GM12878 (cell line): ENCODE measurements at regions not wholly inside any gene's neighbourhood (a gene's known extent, or its start where the extent isn't known, plus 50 kb on each side); places are given as distances from the start of the nearest gene placed in this dataset.
"Not testable (repeated sequence)": the region's sequence is repeated elsewhere in the genome, so short reads cannot be mapped to it uniquely, and the experiment has no call there.

Source experiments
- ATAC-seq: fragments of 200-7000 bp; cut with Tn5 transposase; 3 replicates; pipeline ENCODE4 v1.9.1; 2020; ENCODE audit warnings: mild to moderate bottlenecking, moderate library complexity
- BruUV-seq: library from RNA; stranded (reverse); fragments of 400-500 nt; replicated peaks from 2 replicates; lab custom pipeline; 2021; lab: Mats Ljungman, UMichigan
- CTCF ChIA-PET: fragments of 300-600 bp; sonication (Branson Sonifier 250); formaldehyde crosslinking; extraction: SDS; loops from one replicate; lab custom pipeline; 2021; ENCODE audit warnings: inconsistent platforms; lab: Yijun Ruan, JAX
- POLR2A ChIA-PET: fragments of 350-600 bp; formaldehyde crosslinking; extraction: SDS; loops from one replicate; lab custom pipeline; 2021; ENCODE audit warnings: inconsistent platforms; lab: Charles Lee
- RAD21 ChIA-PET: fragments of 300-600 bp; sonication (Branson Sonifier 250); formaldehyde crosslinking; loops from one replicate; lab custom pipeline; 2023; ENCODE audit warnings: antibody characterized with exemption; ENCODE audit not compliant: unreplicated experiment; lab: Charles Lee
- SMC1A ChIA-PET: fragments of 300-600 bp; sonication (Branson Sonifier 250); formaldehyde crosslinking; loops from one replicate; lab custom pipeline; 2023; ENCODE audit not compliant: unreplicated experiment, uncharacterized antibody; lab: Charles Lee
- DNase-seq: peaks from one replicate; pipeline ENCODE4 v3.0.0-alpha.2; 2011; ENCODE audit warnings: low read depth, low spot score
- FAIRE-seq: peaks from 3 replicates; lab custom pipeline; 2011; peaks lifted over from hg19 to GRCh38; lab: Jason Lieb, UNC
- H2AFZ ChIP-seq: 2 replicates; pipeline ENCODE4 v1.6.0; 2011; ENCODE audit warnings: low read depth, low read length, control low read depth; ENCODE audit not compliant: control insufficient read depth
- H3K27ac ChIP-seq: 2 replicates; pipeline ENCODE4 v1.5.1; 2011; ENCODE audit warnings: control low read depth; ENCODE audit not compliant: control insufficient read depth, insufficient read depth
- H3K27me3 ChIP-seq, 2 experiments: replicated peaks in 1 of 2; 2 replicates each; pipeline versions ENCODE4 v1.6.0 to v1.6.1; 2011; ENCODE audit warnings: low read length in 1 of 2; ENCODE audit not compliant: control insufficient read depth in 2 of 2, insufficient read depth in 2 of 2
- H3K36me3 ChIP-seq, 2 experiments: 2 replicates each; pipeline ENCODE4 v1.5.1; 2011; ENCODE audit warnings: low read length in 1 of 2; ENCODE audit not compliant: control insufficient read depth in 2 of 2, insufficient read depth in 2 of 2
- H3K4me1 ChIP-seq: 2 replicates; pipeline ENCODE4 v1.6.1; 2011; ENCODE audit warnings: mild to moderate bottlenecking, low read length, moderate library complexity, mixed read lengths; ENCODE audit not compliant: control insufficient read depth, insufficient read depth
- H3K4me2 ChIP-seq: 2 replicates; pipeline ENCODE4 v1.6.0; 2011; ENCODE audit warnings: control low read depth; ENCODE audit not compliant: control insufficient read depth, insufficient read depth
- H3K4me3 ChIP-seq: fragments of 200-600 bp; sonication (generic); 2 replicates; pipeline ENCODE4 v1.5.1; 2016
- H3K79me2 ChIP-seq: 2 replicates; pipeline ENCODE4 v1.6.0; 2011; ENCODE audit warnings: low read length; ENCODE audit not compliant: control insufficient read depth, insufficient read depth
- H3K9ac ChIP-seq: 2 replicates; pipeline ENCODE4 v1.8.0; 2011; ENCODE audit warnings: low read length, control low read depth, mixed read lengths; ENCODE audit not compliant: control insufficient read depth, insufficient read depth
- H3K9me3 ChIP-seq: replicated peaks from 3 replicates; pipeline ENCODE4 v1.5.1; 2011; ENCODE audit warnings: mild to moderate bottlenecking, low read length; ENCODE audit not compliant: control insufficient read depth, insufficient read depth
- H4K20me1 ChIP-seq: 2 replicates; pipeline ENCODE4 v1.6.0; 2011; ENCODE audit not compliant: control insufficient read depth, insufficient read depth
- WGBS: methylation state at CpG from one replicate; pipeline ENCODE4 v1.1.6; 2016; ENCODE audit warnings: low lambda C conversion rate; ENCODE audit not compliant: insufficient replicate concordance, insufficient coverage; ENCODE audit errors: missing lambda C conversion rate; 5-methylcytosine and 5-hydroxymethylcytosine counted together
- in situ Hi-C: fragments of 300-500 bp; cut with MboI; formaldehyde crosslinking; loops from 9 replicates; pipeline ENCODE4 v1.14.3; 2018; ENCODE audit warnings: mixed read lengths
- intact Hi-C: fragments of 100-400 bp; cut with micrococcal nuclease; formaldehyde crosslinking; loops from one replicate; pipeline ENCODE4 v1.14.2; 2022; ENCODE audit not compliant: unreplicated experiment

DNA sequence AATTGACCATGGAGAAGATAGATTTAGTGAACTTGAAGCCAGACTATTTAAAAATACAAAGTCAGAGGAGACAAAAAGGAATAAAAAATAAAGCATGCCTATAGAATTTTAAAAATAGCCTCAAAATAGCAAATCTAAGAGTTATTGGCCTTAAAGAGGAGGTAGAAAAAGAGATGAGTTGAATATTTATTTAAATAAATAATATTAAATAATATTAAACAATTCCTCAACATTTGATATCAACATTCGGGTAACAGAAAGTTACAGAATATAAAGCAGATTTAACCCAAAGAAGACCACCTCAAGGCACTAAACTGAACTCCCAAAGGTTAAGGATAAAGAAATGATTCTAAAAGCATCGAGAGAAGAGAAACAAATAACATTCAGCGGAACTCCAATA lies 1627.4 kb downstream of the SPATA31A7 start:
- H3K27ac ChIP-seq, H3K36me3 ChIP-seq, H3K27me3 ChIP-seq, H3K4me1 ChIP-seq, H3K9me3 ChIP-seq, DNase-seq, H3K4me3 ChIP-seq, H3K79me2 ChIP-seq, BruUV-seq, SMC1A ChIA-PET, ATAC-seq, RAD21 ChIA-PET, in situ Hi-C loops, POLR2A ChIA-PET, H4K20me1 ChIP-seq, CTCF ChIA-PET, intact Hi-C loops, H2AFZ ChIP-seq, FAIRE-seq, H3K4me2 ChIP-seq, H3K9ac ChIP-seq: not testable (repeated sequence)
- 56% methylated on average over 2 of the region's 3 CpGs for WGBS

DNA sequence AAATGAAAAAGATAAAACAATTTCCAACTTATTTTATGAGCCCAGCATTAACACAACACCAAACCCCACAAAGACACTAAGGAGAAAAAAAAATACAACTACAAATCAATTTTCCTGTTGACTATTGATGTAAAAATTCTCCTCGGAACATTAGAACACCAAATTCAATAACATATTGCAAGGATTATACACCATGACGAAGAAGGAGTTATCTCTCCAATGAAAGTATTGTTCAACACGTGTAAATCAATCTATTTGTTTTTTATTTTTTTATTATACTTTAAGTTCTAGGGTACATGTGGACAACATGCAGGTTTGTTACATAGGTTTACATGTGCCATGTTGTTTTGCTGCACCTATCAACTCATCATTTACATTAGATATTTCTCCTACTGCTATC lies 1632.3 kb downstream of the SPATA31A7 start:
- not testable (repeated sequence) for ATAC-seq, FAIRE-seq
- 20% methylated on average over 3 of the region's 3 CpGs for WGBS

DNA sequence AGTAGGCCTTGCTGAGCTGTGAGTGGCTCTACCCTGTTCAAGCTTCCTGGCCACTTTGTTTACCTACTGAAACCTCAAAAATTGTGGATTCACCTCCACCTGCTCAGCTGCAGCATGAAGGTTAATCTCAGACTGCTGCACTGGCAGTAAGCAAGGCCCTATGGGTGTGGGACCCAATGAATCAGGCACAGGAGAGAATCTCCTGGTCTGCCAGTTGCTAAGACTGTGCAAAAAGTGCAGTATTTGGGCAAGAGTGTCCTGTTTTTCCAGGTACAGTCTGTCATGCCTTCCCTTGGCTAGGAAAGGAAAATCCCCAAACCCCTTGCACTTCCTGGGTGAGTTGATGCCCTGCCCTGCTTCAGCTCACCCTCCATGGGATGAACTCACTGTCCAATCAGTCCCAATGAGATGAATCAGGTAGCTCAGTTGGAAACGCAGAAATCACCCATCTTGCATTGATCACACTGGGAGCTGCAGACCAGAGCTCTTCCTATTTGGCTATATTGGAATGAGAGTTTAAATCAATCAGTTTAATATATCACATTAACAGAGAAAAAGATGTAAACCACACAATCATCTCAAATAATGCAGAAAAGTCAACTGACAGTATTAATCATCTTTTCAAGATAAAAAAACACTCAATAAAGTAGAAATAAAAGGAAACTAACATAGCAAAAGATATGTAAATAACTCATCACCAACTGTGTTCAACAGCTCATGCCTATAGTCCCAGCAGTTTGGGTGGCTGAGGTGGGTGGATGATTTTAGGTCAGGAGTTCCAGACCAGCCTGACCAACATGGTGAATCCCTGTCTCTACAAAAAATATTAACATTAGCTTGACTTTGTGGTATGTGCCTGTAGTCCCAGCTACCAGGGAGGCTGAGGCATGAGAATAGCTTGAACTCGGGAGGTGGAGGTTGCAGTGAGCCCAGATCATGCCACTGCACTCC lies 1638.4 kb downstream of the SPATA31A7 start:
- H3K27ac ChIP-seq, FAIRE-seq, H3K9me3 ChIP-seq, H3K36me3 ChIP-seq, ATAC-seq, CTCF ChIA-PET, H3K27me3 ChIP-seq, BruUV-seq, H3K79me2 ChIP-seq, intact Hi-C loops, H3K4me3 ChIP-seq, POLR2A ChIA-PET, H3K4me2 ChIP-seq, in situ Hi-C loops, H3K4me1 ChIP-seq, DNase-seq, H4K20me1 ChIP-seq, H2AFZ ChIP-seq, H3K9ac ChIP-seq, SMC1A ChIA-PET, RAD21 ChIA-PET: not testable (repeated sequence)
- 78% methylated on average over 2 of the region's 2 CpGs for WGBS

More for the DNA sequence above, 1632.3 kb downstream of the SPATA31A7 start:
- H3K9me3 ChIP-seq, BruUV-seq, H3K4me3 ChIP-seq, SMC1A ChIA-PET, H3K4me2 ChIP-seq, H3K4me1 ChIP-seq, RAD21 ChIA-PET, H3K36me3 ChIP-seq, in situ Hi-C loops, H2AFZ ChIP-seq, H3K79me2 ChIP-seq, DNase-seq, H4K20me1 ChIP-seq, CTCF ChIA-PET, H3K27me3 ChIP-seq, H3K27ac ChIP-seq, intact Hi-C loops, H3K9ac ChIP-seq, POLR2A ChIA-PET: not testable (repeated sequence)

DNA sequence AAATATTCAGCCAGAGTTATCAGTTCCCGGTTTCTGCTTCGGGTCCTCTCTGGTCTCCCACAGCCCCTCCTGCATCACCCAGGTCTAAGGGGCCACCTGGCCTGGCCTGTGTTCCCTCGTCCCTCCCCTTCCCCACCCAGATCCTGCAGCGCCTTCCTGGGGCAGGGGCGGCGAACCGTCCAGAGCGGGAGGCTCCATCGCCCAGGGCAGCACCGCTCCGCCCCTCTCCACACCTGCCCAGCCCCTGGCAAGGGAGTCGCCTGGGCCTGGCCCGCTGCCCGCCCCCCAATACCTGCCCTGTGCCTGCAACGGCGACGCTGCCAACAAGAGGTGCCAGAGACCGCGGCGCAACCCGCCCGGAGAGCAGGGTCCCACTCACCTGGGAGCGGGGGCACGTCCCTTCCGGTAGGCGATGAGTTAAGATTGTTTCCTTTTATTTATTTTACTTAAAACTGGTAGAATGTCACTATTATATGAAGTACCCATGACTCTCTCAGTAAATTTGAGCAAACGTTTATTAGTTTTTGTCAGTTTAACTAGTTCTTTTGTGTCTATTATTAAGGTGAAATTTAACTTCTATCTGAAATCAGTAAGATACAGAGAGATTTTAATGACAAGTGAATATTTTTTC lies 1641.1 kb downstream of the SPATA31A7 start:
- H2AFZ ChIP-seq, H3K36me3 ChIP-seq, H3K27ac ChIP-seq, POLR2A ChIA-PET, ATAC-seq, H3K4me3 ChIP-seq, H3K27me3 ChIP-seq, FAIRE-seq, in situ Hi-C loops, H3K9ac ChIP-seq, H3K9me3 ChIP-seq, BruUV-seq, H3K79me2 ChIP-seq, DNase-seq, intact Hi-C loops, H3K4me2 ChIP-seq, H3K4me1 ChIP-seq, SMC1A ChIA-PET, CTCF ChIA-PET, RAD21 ChIA-PET, H4K20me1 ChIP-seq: not testable (repeated sequence)
- 62% methylated on average over 26 of the region's 27 CpGs for WGBS
